Karpas-422 (cell line): ENCODE measurements at regions not wholly inside any gene's neighbourhood (a gene's known extent, or its start where the extent isn't known, plus 50 kb on each side); places are given as distances from the start of the nearest gene placed in this dataset.
A peak's percentile ranks its signal among the peaks of the same experiment; 100 is the strongest.

Experiments used
- DNase-seq: peaks from one replicate; pipeline ENCODE4 v3.0.0-alpha.2; 2015
- H2AFZ ChIP-seq: fragments of 200-600 bp; sonication (generic); 2 replicates; pipeline ENCODE4 v1.6.1; 2014; ENCODE audit warnings: antibody characterized with exemption, low read length, mixed read lengths
- H3K27ac ChIP-seq: fragments of 200-600 bp; sonication (generic); 2 replicates; pipeline ENCODE4 v1.5.1; 2014; ENCODE audit warnings: mild to moderate bottlenecking, low read length, moderate library complexity
- H3K27me3 ChIP-seq: fragments of 200-600 bp; sonication (generic); 2 replicates; pipeline ENCODE4 v1.6.1; 2014; ENCODE audit warnings: low read length, mixed read lengths
- H3K36me3 ChIP-seq: fragments of 200-600 bp; sonication (generic); 2 replicates; pipeline ENCODE4 v1.6.1; 2014; ENCODE audit warnings: low read length, mixed read lengths; ENCODE audit not compliant: insufficient read depth
- H3K4me1 ChIP-seq: fragments of 200-600 bp; sonication (generic); 2 replicates; pipeline ENCODE4 v1.6.1; 2014; ENCODE audit warnings: mild to moderate bottlenecking, low read length, mixed read lengths
- H3K4me2 ChIP-seq: fragments of 200-600 bp; sonication (generic); 2 replicates; pipeline ENCODE4 v1.6.1; 2014; ENCODE audit warnings: low read length, low read depth, mild to moderate bottlenecking; ENCODE audit not compliant: poor library complexity, severe bottlenecking
- H3K4me3 ChIP-seq: fragments of 200-600 bp; sonication (generic); 2 replicates; pipeline ENCODE4 v1.5.1; 2014; ENCODE audit warnings: mild to moderate bottlenecking, antibody characterized with exemption, low read length, mixed read lengths
- H3K79me2 ChIP-seq: fragments of 200-600 bp; sonication (generic); 2 replicates; pipeline ENCODE4 v1.6.1; 2014; ENCODE audit warnings: mild to moderate bottlenecking, low read length, mixed read lengths
- H3K9ac ChIP-seq: fragments of 200-600 bp; sonication (generic); 2 replicates; pipeline ENCODE4 v1.6.0; 2014; ENCODE audit warnings: low read length
- H3K9me2 ChIP-seq: fragments of 200-600 bp; sonication (generic), shearing (Covaris generic); replicated peaks from 2 replicates; pipeline ENCODE4 v1.6.0; 2014; ENCODE audit warnings: mild to moderate bottlenecking, low read length, moderate library complexity; ENCODE audit not compliant: insufficient read depth
- H3K9me3 ChIP-seq: fragments of 300-700, 200-600 bp; sonication (generic); 2 replicates; pipeline ENCODE4 v1.6.1; 2014; ENCODE audit warnings: low read length, mixed read lengths
- H4K20me1 ChIP-seq: fragments of 200-600 bp; sonication (generic); 2 replicates; pipeline ENCODE4 v1.6.1; 2014; ENCODE audit warnings: mild to moderate bottlenecking, antibody characterized with exemption, low read length, low read depth; ENCODE audit not compliant: insufficient read depth

GRCh38 chr13:102970542-102970941 lies 95.7 kb downstream of the SLC10A2 start:
- no peak for DNase-seq
- Histone ChIP-seq H3K9ac (no peak overlapping the region), H3K9me2 (no peaks in the 10 kb centered on the region), H3K27ac (no peak overlapping the region), H3K79me2 (no peaks in the 10 kb centered on the region), H2AFZ (no peak overlapping the region), H3K27me3 (no peaks in the 10 kb centered on the region), H3K4me3 (no peak overlapping the region), H3K36me3 (no peaks in the 10 kb centered on the region), H3K9me3 (no peaks in the 10 kb centered on the region), H3K4me2 (no peak overlapping the region), H3K4me1 (peaks cover 11% of the 10 kb centered on the region), H4K20me1 (no peaks in the 10 kb centered on the region)

GRCh38 chr13:102968572-102969228 lies 97.5 kb downstream of the SLC10A2 start:
- Histone ChIP-seq H3K9me3 (no peaks in the 10 kb centered on the region), H3K36me3 (no peaks in the 10 kb centered on the region), H3K27me3 (no peaks in the 10 kb centered on the region), H3K4me3 (no peak overlapping the region), H3K4me1 (peaks cover 8% of the 10 kb centered on the region), H3K79me2 (no peaks in the 10 kb centered on the region), H3K9ac (no peak overlapping the region), H3K4me2 (no peak overlapping the region), H3K27ac (no peak overlapping the region), H4K20me1 (no peaks in the 10 kb centered on the region), H2AFZ (no peak overlapping the region), H3K9me2 (no peaks in the 10 kb centered on the region)
- DNase-seq, result peak; percentile 49

DNA sequence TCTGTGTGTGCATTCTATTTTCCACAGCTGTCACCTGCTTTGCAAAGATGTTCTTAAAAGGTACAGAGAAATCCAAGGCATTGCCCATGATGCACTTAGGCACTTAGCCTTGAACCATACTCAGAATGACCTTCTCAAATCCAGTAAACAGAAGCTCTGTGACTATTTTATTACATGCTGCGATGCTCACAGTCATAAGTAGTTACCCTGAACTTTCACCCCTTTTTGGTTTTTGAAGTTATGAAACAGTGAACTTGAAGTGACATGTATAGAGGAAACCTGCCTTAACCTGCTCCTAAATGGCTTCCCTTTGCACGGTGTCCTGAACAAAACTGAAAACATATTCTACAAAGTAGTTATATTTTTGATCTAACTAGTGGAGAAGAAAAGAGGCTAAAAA lies 100.4 kb downstream of the SLC10A2 start:
- Histone ChIP-seq H3K9me3 (no peaks in the 10 kb centered on the region), H2AFZ (no peak overlapping the region), H3K27me3 (no peaks in the 10 kb centered on the region), H3K9me2 (no peaks in the 10 kb centered on the region), H4K20me1 (no peaks in the 10 kb centered on the region), H3K4me1 (peaks cover 8% of the 10 kb centered on the region), H3K36me3 (no peaks in the 10 kb centered on the region), H3K9ac (no peak overlapping the region), H3K27ac (no peak overlapping the region), H3K4me2 (no peak overlapping the region), H3K79me2 (no peaks in the 10 kb centered on the region), H3K4me3 (no peak overlapping the region)
- no peak for DNase-seq

- no peaks in the 10 kb centered on the region for H3K9me3 ChIP-seq
- no peak overlapping the region for H3K4me2 ChIP-seq
- no peaks in the 10 kb centered on the region for H4K20me1 ChIP-seq
- no peaks in the 10 kb centered on the region for H3K36me3 ChIP-seq
- H3K9me2 ChIP-seq, result no peaks in the 10 kb centered on the region
- no peaks in the 10 kb centered on the region for H3K27me3 ChIP-seq
- H3K27ac ChIP-seq, result no peak overlapping the region
- H2AFZ ChIP-seq, result no peak overlapping the region
- no peak overlapping the region for H3K9ac ChIP-seq
- no peaks in the 10 kb centered on the region for H3K79me2 ChIP-seq
- H3K4me3 ChIP-seq, result no peak overlapping the region
- DNase-seq, result no peak
- no peaks in the 10 kb centered on the region for H3K4me1 ChIP-seq
Measured at GRCh38 chr13:102962430-102962829, 103.8 kb downstream of the SLC10A2 start.

DNA sequence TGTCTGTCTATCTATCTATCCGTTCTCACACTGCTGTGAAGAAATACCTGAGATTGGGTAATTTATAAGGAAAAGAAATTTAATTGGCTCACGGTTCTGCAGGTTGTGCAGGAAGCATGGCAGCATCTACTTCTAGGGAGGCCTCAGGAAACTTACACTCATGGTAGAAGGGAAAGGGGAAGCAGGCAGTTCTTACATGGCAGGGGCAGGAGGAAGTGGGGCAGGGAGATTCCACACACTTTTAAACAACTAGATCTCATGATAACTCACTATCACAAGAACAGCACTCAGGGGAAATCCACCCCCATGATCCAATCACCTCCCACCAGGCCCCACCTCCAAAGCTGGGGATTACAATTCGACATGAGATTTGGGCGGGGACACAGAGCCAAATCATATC lies 105.3 kb downstream of the SLC10A2 start:
- no peak overlapping the region for H3K27ac ChIP-seq
- no peaks in the 10 kb centered on the region for H3K9me2 ChIP-seq
- no peak for DNase-seq
- H3K9ac ChIP-seq, result no peak overlapping the region
- no peaks in the 10 kb centered on the region for H3K9me3 ChIP-seq
- H3K4me1 ChIP-seq, result no peaks in the 10 kb centered on the region
- no peak overlapping the region for H3K4me3 ChIP-seq
- no peaks in the 10 kb centered on the region for H4K20me1 ChIP-seq
- H3K4me2 ChIP-seq, result no peak overlapping the region
- no peaks in the 10 kb centered on the region for H3K79me2 ChIP-seq
- H3K27me3 ChIP-seq, result no peaks in the 10 kb centered on the region
- no peak overlapping the region for H2AFZ ChIP-seq
- H3K36me3 ChIP-seq, result no peaks in the 10 kb centered on the region

- Histone ChIP-seq H3K4me1 (no peaks in the 10 kb centered on the region), H3K27me3 (no peaks in the 10 kb centered on the region), H3K4me2 (no peak overlapping the region), H3K9ac (no peak overlapping the region), H3K79me2 (no peaks in the 10 kb centered on the region), H2AFZ (no peak overlapping the region), H3K27ac (no peak overlapping the region), H3K9me3 (no peaks in the 10 kb centered on the region), H4K20me1 (no peaks in the 10 kb centered on the region), H3K9me2 (no peaks in the 10 kb centered on the region), H3K4me3 (no peak overlapping the region), H3K36me3 (no peaks in the 10 kb centered on the region)
- DNase-seq, result no peak
Measured at GRCh38 chr13:102956449-102956848, 109.8 kb downstream of the SLC10A2 start.

DNA sequence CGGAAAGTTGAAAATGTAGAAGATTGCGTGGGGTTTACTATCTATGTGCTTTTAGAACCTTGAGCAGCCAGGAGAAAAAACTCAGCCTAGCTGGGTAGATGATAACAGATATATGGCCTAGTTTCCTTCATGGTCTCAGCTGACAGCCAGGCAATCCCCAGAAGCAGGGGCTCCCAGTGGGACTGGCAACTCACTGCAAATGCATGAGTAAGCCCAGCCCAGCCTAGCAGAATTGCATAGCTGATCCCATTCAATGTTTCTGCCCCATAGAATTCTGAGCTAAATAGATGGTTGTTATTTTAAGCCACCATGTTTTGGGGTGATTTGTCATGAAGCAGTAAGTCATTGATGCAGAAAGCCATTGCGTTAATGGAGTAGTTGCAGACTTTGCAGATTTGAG lies 108.5 kb downstream of the ERCC5 start:
- no peak overlapping the region for H3K27ac ChIP-seq
- no peaks in the 10 kb centered on the region for H3K27me3 ChIP-seq
- H3K9me2 ChIP-seq, result no peaks in the 10 kb centered on the region
- H3K79me2 ChIP-seq, result no peaks in the 10 kb centered on the region
- H3K9me3 ChIP-seq, result no peaks in the 10 kb centered on the region
- no peak overlapping the region for H3K4me2 ChIP-seq
- H4K20me1 ChIP-seq, result no peaks in the 10 kb centered on the region
- no peak overlapping the region for H2AFZ ChIP-seq
- H3K9ac ChIP-seq, result no peak overlapping the region
- no peaks in the 10 kb centered on the region for H3K36me3 ChIP-seq
- no peaks in the 10 kb centered on the region for H3K4me1 ChIP-seq
- no peak overlapping the region for H3K4me3 ChIP-seq
- peak; percentile 49 for DNase-seq

DNA sequence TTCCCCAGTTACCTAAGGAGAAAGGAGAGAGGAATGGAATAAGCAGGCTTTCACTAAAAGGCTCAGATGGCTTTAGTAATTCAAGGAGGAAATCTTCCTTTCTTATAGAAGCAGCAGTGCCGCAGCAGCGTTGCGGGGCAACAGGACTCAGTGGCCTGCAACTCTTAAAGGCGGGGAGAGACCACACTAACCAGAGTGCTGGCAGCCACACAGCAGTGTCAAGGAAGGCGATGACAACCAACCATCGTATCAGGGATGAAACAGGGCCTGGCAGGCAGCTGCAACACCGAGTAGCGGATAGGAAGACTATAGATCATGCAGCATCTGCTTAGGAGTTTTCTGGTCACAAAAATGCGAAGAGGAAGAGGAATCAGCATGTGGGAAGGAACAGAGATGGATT lies 106.0 kb downstream of the ERCC5 start:
- Histone ChIP-seq H3K4me2 (no peak overlapping the region), H2AFZ (no peak overlapping the region), H3K36me3 (no peaks in the 10 kb centered on the region), H3K27me3 (no peaks in the 10 kb centered on the region), H3K4me1 (no peaks in the 10 kb centered on the region), H3K9me3 (no peaks in the 10 kb centered on the region), H3K79me2 (no peaks in the 10 kb centered on the region), H3K4me3 (no peak overlapping the region), H3K9ac (no peak overlapping the region), H3K9me2 (no peaks in the 10 kb centered on the region), H4K20me1 (no peaks in the 10 kb centered on the region), H3K27ac (no peak overlapping the region)
- no peak for DNase-seq
